GM23248 (cell line): ENCODE measurements at regions not wholly inside any gene's neighbourhood (a gene's known extent, or its start where the extent isn't known, plus 50 kb on each side); places are given as distances from the start of the nearest gene placed in this dataset.

ENCODE experiments used
- EZH2 ChIP-seq: fragments of 200-600 bp; sonication (generic); IDR thresholded peaks from 2 replicates; pipeline ENCODE4 v1.6.1; 2018; ENCODE audit warnings: antibody characterized with exemption, mild to moderate bottlenecking; ENCODE audit not compliant: insufficient read depth, poor library complexity, severe bottlenecking
- EZH2phosphoT487 ChIP-seq: fragments of 200-600 bp; sonication (generic); IDR thresholded peaks from 2 replicates; pipeline ENCODE4 v1.6.1; 2018; ENCODE audit warnings: antibody characterized with exemption, moderate library complexity, mild to moderate bottlenecking, low read depth; ENCODE audit not compliant: insufficient read depth

DNA sequence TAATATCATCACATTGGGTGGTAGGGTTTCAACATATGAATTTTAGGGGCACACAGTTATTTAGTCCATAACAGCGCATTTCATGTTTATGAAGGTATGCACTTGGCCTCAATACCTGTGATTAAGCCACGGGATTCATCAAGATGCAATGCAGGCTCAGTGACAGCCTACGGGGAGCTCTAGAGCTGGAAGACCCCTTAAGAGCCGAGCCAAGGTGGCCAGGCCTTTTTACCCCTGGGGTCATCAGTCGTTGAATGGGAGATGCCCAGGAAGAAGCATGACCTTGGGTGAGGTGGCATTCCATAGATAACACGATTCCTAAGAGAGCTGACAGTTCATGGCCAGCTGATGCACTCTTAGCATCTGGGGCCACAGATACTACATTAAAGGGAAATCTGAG, 380.0 kb downstream of the ZNF536 start:
- TF ChIP-seq EZH2 (no peak), EZH2phosphoT487 (no peak)
